WTC11 (cell line): ENCODE measurements at regions not wholly inside any gene's neighbourhood (a gene's known extent, or its start where the extent isn't known, plus 50 kb on each side); places are given as distances from the start of the nearest gene placed in this dataset.

Source experiments
- ATAC-seq: fragments of 200-7000 bp; cut with Tn5 transposase; 2 replicates; pipeline ENCODE4 v1.10.0; 2021; ENCODE audit warnings: mild to moderate bottlenecking, moderate library complexity
- CTCF ChIA-PET: fragments of 300-600 bp; sonication (Branson Sonifier 250); formaldehyde crosslinking; loops from one replicate; lab custom pipeline; 2021; ENCODE audit warnings: antibody characterized with exemption; lab: Charles Lee
- POLR2A ChIA-PET: fragments of 350-600 bp; sonication (Branson Sonifier 250); formaldehyde crosslinking; loops from one replicate; lab custom pipeline; 2021; ENCODE audit warnings: antibody characterized with exemption; lab: Charles Lee
- DNase-seq: peaks from one replicate; pipeline ENCODE4 v3.0.0; 2021; ENCODE audit warnings: low spot score
- H3K27ac Mint-ChIP-seq: 2 replicates; pipeline ENCODE4 v1.8.0; 2021; ENCODE audit warnings: mixed read lengths
- H3K27me3 Mint-ChIP-seq: 2 replicates; pipeline ENCODE4 v1.8.0; 2021; ENCODE audit warnings: low read depth, mild to moderate bottlenecking, moderate library complexity, mixed read lengths
- H3K36me3 Mint-ChIP-seq: 2 replicates; pipeline ENCODE4 v1.8.0; 2021; ENCODE audit warnings: mixed read lengths
- H3K4me1 Mint-ChIP-seq: 2 replicates; pipeline ENCODE4 v1.8.0; 2022; ENCODE audit warnings: mixed read lengths
- H3K4me3 Mint-ChIP-seq: 2 replicates; pipeline ENCODE4 v1.8.0; 2021; ENCODE audit warnings: mild to moderate bottlenecking, moderate library complexity, mixed read lengths
- H3K9me3 Mint-ChIP-seq: 2 replicates; pipeline ENCODE4 v1.8.0; 2021; ENCODE audit warnings: mixed read lengths
- GABPB1 ChIP-seq: sonication (generic); formaldehyde crosslinking; IDR thresholded peaks from 2 replicates; pipeline ENCODE4 v1.8.1; 2023; ENCODE audit warnings: mild to moderate bottlenecking, missing genetic modification reagents
- GTF2I ChIP-seq: fragments of 250-450 bp; sonication (Bioruptor Pico); conservative IDR thresholded peaks from 2 replicates; pipeline ENCODE4 v1.4.0; 2021; ENCODE audit warnings: mild to moderate bottlenecking
- HMGA2 ChIP-seq: fragments of 250-450 bp; sonication (Bioruptor Pico); IDR thresholded peaks from 2 replicates; pipeline ENCODE4 v1.4.0; 2021; ENCODE audit warnings: mild to moderate bottlenecking, moderate library complexity
- JUN ChIP-seq: sonication (generic); formaldehyde crosslinking; IDR thresholded peaks from 2 replicates; pipeline ENCODE4 v1.8.0; 2023; ENCODE audit warnings: mild to moderate bottlenecking, missing genetic modification reagents
- MXD4 ChIP-seq: fragments of 250-450 bp; sonication (Bioruptor Pico); IDR thresholded peaks from 2 replicates; pipeline ENCODE4 v1.8.0; 2021; ENCODE audit warnings: mild to moderate bottlenecking, moderate library complexity, borderline replicate concordance
- NFE2L1 ChIP-seq: sonication (generic); formaldehyde crosslinking; IDR thresholded peaks from 2 replicates; pipeline ENCODE4 v1.8.1; 2023; ENCODE audit warnings: missing genetic modification reagents
- RELA ChIP-seq: sonication (generic); formaldehyde crosslinking; IDR thresholded peaks from 2 replicates; pipeline ENCODE4 v1.8.1; 2022; ENCODE audit warnings: missing genetic modification reagents, mild to moderate bottlenecking, borderline replicate concordance
- SMAD4 ChIP-seq: sonication (generic); formaldehyde crosslinking; IDR thresholded peaks from 2 replicates; pipeline ENCODE4 v1.8.0; 2022; ENCODE audit warnings: mild to moderate bottlenecking, missing genetic modification reagents
- ZNF396 ChIP-seq: fragments of 250-450 bp; sonication (Bioruptor Pico); IDR thresholded peaks from 2 replicates; pipeline ENCODE4 v1.8.0; 2021; ENCODE audit warnings: mild to moderate bottlenecking, moderate library complexity, borderline replicate concordance
- TF ChIP-seq, protein P1 (sequence below): sonication (generic); formaldehyde crosslinking; IDR thresholded peaks from 2 replicates; pipeline ENCODE4 v1.8.0; 2023; ENCODE audit warnings: missing genetic modification reagents, mild to moderate bottlenecking, borderline replicate concordance
- TF ChIP-seq, protein P2 (sequence below): fragments of 250-450 bp; sonication (Bioruptor Pico); IDR thresholded peaks from 2 replicates; pipeline ENCODE4 v1.9.0; 2021; ENCODE audit warnings: moderate library complexity, mild to moderate bottlenecking, inconsistent platforms, borderline replicate concordance
- TF ChIP-seq, protein P3 (sequence below): sonication (generic); formaldehyde crosslinking; IDR thresholded peaks from 2 replicates; pipeline ENCODE4 v1.8.1; 2023; ENCODE audit warnings: mild to moderate bottlenecking, missing genetic modification reagents
- TF ChIP-seq, protein P4 (sequence below): sonication (generic); formaldehyde crosslinking; IDR thresholded peaks from 2 replicates; pipeline ENCODE4 v1.8.1; 2022; ENCODE audit warnings: missing genetic modification reagents, borderline replicate concordance
- TF ChIP-seq, protein P5 (sequence below): sonication (generic); formaldehyde crosslinking; IDR thresholded peaks from 2 replicates; pipeline ENCODE4 v1.8.1; 2023; ENCODE audit warnings: mild to moderate bottlenecking, missing genetic modification reagents, moderate library complexity
- TF ChIP-seq, protein P6 (sequence below): sonication (generic); formaldehyde crosslinking; IDR thresholded peaks from 2 replicates; pipeline ENCODE4 v1.8.0; 2023; ENCODE audit warnings: missing genetic modification reagents
- TF ChIP-seq, protein P7 (sequence below): sonication (generic); formaldehyde crosslinking; IDR thresholded peaks from 2 replicates; pipeline ENCODE4 v1.8.1; 2023; ENCODE audit warnings: mild to moderate bottlenecking, missing genetic modification reagents, borderline replicate concordance
- TF ChIP-seq, protein P8 (sequence below): sonication (generic); formaldehyde crosslinking; IDR thresholded peaks from 2 replicates; pipeline ENCODE4 v1.8.1; 2022; ENCODE audit warnings: low read depth, mild to moderate bottlenecking, moderate library complexity, missing genetic modification reagents, borderline replicate concordance

DNA sequence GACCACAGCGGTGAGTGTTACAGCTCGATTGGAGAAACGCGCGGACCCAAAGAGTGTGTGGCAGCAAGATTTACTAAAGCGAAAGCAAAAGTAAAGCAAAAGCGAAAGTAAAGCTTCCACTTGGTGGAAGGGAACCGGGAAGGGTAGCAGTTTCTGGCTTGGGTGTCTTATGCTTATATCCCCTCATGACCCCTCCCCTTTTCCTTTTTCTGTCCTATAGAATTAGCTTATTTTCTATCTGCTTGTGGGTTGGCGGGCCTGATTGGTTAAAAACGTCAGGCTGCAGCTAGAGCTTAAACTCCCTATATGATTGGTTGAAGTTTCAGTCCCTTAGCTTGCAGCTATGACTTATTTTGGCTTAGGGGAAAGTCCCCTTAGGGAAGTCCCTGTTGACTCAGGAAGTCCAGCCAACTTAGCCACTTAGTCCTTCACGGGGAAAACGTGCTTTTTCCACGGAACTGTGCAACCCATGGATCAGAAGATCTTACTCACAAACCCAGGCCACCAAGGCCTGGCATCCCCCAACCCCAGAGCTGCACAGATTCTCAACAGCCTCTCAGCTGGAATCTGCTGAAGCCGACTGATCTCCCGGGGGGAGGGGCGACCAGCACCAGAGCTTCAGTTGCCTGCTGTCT lies 114.2 kb upstream of the ADAMTS16 start:
- no peak for TF ChIP-seq ZNF396
- TF ChIP-seq NFE2L1 (CRISPR knock-in tag), result no peak
- TF ChIP-seq, protein P1, sequence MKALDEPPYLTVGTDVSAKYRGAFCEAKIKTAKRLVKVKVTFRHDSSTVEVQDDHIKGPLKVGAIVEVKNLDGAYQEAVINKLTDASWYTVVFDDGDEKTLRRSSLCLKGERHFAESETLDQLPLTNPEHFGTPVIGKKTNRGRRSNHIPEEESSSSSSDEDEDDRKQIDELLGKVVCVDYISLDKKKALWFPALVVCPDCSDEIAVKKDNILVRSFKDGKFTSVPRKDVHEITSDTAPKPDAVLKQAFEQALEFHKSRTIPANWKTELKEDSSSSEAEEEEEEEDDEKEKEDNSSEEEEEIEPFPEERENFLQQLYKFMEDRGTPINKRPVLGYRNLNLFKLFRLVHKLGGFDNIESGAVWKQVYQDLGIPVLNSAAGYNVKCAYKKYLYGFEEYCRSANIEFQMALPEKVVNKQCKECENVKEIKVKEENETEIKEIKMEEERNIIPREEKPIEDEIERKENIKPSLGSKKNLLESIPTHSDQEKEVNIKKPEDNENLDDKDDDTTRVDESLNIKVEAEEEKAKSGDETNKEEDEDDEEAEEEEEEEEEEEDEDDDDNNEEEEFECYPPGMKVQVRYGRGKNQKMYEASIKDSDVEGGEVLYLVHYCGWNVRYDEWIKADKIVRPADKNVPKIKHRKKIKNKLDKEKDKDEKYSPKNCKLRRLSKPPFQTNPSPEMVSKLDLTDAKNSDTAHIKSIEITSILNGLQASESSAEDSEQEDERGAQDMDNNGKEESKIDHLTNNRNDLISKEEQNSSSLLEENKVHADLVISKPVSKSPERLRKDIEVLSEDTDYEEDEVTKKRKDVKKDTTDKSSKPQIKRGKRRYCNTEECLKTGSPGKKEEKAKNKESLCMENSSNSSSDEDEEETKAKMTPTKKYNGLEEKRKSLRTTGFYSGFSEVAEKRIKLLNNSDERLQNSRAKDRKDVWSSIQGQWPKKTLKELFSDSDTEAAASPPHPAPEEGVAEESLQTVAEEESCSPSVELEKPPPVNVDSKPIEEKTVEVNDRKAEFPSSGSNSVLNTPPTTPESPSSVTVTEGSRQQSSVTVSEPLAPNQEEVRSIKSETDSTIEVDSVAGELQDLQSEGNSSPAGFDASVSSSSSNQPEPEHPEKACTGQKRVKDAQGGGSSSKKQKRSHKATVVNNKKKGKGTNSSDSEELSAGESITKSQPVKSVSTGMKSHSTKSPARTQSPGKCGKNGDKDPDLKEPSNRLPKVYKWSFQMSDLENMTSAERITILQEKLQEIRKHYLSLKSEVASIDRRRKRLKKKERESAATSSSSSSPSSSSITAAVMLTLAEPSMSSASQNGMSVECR (CRISPR knock-in tag), result no peak
- TF ChIP-seq SMAD4 (CRISPR knock-in tag), result no peak
- TF ChIP-seq, protein P2, sequence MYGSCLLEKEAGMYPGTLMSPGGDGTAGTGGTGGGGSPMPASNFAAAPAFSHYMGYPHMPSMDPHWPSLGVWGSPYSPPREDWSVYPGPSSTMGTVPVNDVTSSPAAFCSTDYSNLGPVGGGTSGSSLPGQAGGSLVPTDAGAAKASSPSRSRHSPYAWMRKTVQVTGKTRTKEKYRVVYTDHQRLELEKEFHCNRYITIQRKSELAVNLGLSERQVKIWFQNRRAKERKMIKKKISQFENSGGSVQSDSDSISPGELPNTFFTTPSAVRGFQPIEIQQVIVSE (CRISPR knock-in tag), result no peak
- TF ChIP-seq RELA (CRISPR knock-in tag), result no peak
- TF ChIP-seq, protein P3, sequence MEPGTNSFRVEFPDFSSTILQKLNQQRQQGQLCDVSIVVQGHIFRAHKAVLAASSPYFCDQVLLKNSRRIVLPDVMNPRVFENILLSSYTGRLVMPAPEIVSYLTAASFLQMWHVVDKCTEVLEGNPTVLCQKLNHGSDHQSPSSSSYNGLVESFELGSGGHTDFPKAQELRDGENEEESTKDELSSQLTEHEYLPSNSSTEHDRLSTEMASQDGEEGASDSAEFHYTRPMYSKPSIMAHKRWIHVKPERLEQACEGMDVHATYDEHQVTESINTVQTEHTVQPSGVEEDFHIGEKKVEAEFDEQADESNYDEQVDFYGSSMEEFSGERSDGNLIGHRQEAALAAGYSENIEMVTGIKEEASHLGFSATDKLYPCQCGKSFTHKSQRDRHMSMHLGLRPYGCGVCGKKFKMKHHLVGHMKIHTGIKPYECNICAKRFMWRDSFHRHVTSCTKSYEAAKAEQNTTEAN (CRISPR knock-in tag), result no peak
- TF ChIP-seq, protein P4, sequence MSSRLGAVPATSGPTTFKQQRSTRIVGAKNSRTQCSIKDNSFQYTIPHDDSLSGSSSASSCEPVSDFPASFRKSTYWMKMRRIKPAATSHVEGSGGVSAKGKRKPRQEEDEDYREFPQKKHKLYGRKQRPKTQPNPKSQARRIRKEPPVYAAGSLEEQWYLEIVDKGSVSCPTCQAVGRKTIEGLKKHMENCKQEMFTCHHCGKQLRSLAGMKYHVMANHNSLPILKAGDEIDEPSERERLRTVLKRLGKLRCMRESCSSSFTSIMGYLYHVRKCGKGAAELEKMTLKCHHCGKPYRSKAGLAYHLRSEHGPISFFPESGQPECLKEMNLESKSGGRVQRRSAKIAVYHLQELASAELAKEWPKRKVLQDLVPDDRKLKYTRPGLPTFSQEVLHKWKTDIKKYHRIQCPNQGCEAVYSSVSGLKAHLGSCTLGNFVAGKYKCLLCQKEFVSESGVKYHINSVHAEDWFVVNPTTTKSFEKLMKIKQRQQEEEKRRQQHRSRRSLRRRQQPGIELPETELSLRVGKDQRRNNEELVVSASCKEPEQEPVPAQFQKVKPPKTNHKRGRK (CRISPR knock-in tag), result no peak
- TF ChIP-seq, protein P5, sequence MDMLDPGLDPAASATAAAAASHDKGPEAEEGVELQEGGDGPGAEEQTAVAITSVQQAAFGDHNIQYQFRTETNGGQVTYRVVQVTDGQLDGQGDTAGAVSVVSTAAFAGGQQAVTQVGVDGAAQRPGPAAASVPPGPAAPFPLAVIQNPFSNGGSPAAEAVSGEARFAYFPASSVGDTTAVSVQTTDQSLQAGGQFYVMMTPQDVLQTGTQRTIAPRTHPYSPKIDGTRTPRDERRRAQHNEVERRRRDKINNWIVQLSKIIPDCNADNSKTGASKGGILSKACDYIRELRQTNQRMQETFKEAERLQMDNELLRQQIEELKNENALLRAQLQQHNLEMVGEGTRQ (CRISPR knock-in tag), result no peak
- TF ChIP-seq, protein P6, sequence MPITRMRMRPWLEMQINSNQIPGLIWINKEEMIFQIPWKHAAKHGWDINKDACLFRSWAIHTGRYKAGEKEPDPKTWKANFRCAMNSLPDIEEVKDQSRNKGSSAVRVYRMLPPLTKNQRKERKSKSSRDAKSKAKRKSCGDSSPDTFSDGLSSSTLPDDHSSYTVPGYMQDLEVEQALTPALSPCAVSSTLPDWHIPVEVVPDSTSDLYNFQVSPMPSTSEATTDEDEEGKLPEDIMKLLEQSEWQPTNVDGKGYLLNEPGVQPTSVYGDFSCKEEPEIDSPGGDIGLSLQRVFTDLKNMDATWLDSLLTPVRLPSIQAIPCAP (CRISPR knock-in tag), result no peak
- ChIA-PET CTCF (interaction anchor here (1.1 kb wide), 1 partner anchor 146 kb away, joined by 3 read pairs; no protein-coding TSS in a partner anchor), POLR2A (interaction anchor here (0.8 kb wide), 1 partner anchor 25 kb away, joined by 3 read pairs; no protein-coding TSS in a partner anchor)
- Mint-ChIP-seq H3K4me1 (peaks cover 10% of the 10 kb centered on the region), H3K27me3 (peaks cover 3% of the 10 kb centered on the region; the same call in 1 of the 2 replicates), H3K27ac (no peak overlapping the region), H3K9me3 (peaks cover 8% of the 10 kb centered on the region), H3K4me3 (no peak overlapping the region), H3K36me3 (no peaks in the 10 kb centered on the region)
- DNase-seq, result no peak
- ATAC-seq, result peak; percentile 44

DNA sequence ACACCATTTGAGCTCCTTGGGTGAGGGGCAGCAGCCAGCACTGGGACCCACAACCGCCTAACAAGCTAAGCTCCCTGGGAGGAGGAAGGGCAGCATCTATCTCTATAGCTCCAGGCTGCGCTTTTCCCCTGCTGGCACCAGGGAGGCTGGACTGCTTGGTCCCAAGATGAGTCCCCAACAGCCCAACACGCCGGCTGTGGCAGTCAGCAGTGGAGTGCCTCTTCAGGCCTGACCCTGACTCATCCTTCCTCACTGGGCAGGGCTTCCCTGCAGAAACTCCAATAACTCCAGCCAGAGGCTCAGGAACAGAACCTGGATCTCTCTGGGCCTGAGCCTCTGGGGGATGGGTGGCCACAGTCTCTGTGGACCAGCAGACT lies 113.7 kb upstream of the ADAMTS16 start:
- POLR2A ChIA-PET, result interaction anchor here (0.8 kb wide), 1 partner anchor 24 kb away, joined by 3 read pairs; no protein-coding TSS in a partner anchor
- Mint-ChIP-seq H3K9me3 (peaks cover 8% of the 10 kb centered on the region), H3K27me3 (peaks cover 3% of the 10 kb centered on the region; the same call in 1 of the 2 replicates), H3K4me3 (no peak overlapping the region), H3K36me3 (no peaks in the 10 kb centered on the region), H3K4me1 (peaks cover 10% of the 10 kb centered on the region), H3K27ac (no peak overlapping the region)
- ATAC-seq (no peak), DNase-seq (no peak)
- CTCF ChIA-PET, result interaction anchor here (1.1 kb wide), 1 partner anchor 147 kb away, joined by 3 read pairs; no protein-coding TSS in a partner anchor
- TF ChIP-seq, protein P7, sequence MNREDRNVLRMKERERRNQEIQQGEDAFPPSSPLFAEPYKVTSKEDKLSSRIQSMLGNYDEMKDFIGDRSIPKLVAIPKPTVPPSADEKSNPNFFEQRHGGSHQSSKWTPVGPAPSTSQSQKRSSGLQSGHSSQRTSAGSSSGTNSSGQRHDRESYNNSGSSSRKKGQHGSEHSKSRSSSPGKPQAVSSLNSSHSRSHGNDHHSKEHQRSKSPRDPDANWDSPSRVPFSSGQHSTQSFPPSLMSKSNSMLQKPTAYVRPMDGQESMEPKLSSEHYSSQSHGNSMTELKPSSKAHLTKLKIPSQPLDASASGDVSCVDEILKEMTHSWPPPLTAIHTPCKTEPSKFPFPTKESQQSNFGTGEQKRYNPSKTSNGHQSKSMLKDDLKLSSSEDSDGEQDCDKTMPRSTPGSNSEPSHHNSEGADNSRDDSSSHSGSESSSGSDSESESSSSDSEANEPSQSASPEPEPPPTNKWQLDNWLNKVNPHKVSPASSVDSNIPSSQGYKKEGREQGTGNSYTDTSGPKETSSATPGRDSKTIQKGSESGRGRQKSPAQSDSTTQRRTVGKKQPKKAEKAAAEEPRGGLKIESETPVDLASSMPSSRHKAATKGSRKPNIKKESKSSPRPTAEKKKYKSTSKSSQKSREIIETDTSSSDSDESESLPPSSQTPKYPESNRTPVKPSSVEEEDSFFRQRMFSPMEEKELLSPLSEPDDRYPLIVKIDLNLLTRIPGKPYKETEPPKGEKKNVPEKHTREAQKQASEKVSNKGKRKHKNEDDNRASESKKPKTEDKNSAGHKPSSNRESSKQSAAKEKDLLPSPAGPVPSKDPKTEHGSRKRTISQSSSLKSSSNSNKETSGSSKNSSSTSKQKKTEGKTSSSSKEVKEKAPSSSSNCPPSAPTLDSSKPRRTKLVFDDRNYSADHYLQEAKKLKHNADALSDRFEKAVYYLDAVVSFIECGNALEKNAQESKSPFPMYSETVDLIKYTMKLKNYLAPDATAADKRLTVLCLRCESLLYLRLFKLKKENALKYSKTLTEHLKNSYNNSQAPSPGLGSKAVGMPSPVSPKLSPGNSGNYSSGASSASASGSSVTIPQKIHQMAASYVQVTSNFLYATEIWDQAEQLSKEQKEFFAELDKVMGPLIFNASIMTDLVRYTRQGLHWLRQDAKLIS (CRISPR knock-in tag), result no peak
- no peak for TF ChIP-seq GTF2I (CRISPR knock-in tag)
- TF ChIP-seq JUN (CRISPR knock-in tag), result no peak
- no peak for TF ChIP-seq MXD4
- TF ChIP-seq, protein P6 (CRISPR knock-in tag), result no peak
- no peak for TF ChIP-seq HMGA2 (CRISPR knock-in tag)
- TF ChIP-seq, protein P8, sequence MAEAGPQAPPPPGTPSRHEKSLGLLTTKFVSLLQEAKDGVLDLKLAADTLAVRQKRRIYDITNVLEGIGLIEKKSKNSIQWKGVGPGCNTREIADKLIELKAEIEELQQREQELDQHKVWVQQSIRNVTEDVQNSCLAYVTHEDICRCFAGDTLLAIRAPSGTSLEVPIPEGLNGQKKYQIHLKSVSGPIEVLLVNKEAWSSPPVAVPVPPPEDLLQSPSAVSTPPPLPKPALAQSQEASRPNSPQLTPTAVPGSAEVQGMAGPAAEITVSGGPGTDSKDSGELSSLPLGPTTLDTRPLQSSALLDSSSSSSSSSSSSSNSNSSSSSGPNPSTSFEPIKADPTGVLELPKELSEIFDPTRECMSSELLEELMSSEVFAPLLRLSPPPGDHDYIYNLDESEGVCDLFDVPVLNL (CRISPR knock-in tag), result no peak
- TF ChIP-seq GABPB1 (CRISPR knock-in tag), result no peak
